ENCODE measurements at regions not wholly inside any gene's neighbourhood (a gene's known extent, or its start where the extent isn't known, plus 50 kb on each side); places are given as distances from the start of the nearest gene placed in this dataset.
"Not testable (repeated sequence)": the region's sequence is repeated elsewhere in the genome, so short reads cannot be mapped to it uniquely, and the experiment has no call there.

DNA sequence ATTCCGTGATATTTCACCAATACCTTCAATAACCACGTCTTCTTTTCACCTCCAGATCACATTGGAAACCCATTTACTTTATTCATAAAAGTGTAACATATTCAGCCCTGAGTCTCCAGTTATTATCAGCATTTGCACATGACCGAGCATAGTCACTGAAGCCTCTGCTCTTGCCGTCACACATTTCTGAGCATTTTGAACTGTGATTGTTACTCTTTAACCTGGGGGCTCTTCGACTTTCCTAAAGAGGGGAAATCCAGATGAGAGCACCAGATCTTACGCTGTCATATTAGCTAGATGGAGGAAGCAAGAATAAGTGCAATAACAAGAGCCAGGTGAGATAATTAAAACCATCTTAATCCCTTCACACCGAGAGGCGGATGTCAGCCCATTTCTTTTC, 260.0 kb upstream of the NRP1 start:
- DNase-seq: no peak

DNA sequence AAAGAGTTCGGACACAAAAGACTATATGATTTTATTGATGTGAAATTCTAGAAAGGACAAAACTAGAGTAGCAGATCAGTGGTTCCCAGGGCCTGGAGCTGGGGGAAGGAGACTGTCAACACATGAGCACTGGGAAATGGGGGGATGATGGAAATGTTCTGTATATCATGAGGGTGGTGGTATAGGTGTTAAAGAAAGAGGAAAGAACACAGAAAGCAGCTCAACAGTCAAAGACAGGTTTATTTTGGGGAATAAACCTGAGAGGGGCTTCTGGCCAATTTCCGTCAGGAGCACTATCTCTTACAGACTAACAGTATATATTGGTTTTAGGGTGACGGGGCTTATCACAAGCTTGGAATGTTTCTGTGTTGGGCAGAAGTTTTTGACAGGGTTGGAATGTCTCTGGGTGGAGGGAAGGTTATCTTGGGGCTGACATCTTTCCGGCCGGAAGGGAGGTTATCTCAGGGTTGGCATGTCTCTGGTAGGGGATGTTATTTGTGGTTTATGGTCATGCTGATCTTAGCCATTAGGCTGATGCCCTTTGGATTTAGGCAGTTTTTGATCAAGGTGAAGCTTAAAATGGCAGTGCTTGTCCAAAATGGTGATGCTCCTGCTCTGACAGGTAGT, 254.6 kb upstream of the NRP1 start:
- no peak for DNase-seq

DNA sequence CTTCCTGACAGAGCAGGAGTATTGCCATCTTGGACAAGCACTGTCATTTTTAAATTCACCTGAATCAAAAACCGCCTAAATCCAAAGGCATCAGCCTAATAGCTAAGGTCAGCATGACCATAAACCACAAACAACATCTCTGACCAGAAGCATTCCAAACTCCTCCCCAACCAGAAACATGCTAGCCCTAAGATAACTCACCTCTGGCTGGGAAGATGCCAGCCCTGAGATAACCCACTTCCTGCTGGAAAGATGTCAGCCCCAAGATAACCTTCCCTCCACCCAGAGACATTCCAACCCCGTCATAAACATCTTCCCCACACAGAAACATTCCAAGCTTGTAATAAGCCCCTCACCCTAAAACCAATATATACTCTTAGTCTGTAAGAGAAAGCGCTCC, 250.1 kb upstream of the NRP1 start:
- DNase-seq: not testable (repeated sequence)

DNA sequence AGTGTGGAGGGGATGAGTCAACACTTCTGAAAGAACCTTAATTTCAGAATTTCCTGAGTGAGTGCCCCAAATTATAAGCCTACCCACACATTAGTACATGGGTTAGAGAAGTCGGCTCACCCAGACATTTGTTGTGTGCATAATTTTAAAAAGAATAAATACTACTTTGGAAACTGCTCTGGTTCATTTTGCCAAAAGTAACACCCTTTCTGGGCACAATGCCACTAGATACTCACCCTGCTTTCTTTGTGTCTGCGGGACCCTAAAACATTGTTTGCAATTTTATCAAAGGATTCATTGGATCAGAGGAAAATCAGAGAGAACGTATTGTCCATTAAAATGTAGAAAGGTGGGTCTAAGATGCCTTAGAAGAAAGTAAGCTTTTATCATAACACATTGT, 245.5 kb upstream of the NRP1 start:
- no peak for DNase-seq

DNA sequence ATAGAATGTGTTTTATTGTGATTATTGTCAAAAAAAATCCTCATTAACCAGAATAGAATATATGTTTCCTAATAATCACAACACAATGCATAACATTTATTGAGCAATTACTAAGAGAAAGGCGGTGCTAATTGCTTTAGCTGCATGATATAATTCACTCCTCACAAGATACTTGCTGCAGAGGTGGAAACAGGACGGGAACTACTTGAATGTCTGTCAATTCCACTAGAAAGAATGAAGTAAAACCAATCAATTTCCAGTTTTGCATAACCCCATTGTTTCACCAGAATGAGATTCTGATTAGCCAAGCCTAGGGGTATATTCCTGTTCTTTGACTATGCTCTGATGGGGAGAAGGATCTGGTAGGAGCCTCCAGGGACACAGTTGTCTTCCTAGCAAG, 239.1 kb upstream of the NRP1 start:
- peak; percentile 74 to 75 for DNase-seq

DNA sequence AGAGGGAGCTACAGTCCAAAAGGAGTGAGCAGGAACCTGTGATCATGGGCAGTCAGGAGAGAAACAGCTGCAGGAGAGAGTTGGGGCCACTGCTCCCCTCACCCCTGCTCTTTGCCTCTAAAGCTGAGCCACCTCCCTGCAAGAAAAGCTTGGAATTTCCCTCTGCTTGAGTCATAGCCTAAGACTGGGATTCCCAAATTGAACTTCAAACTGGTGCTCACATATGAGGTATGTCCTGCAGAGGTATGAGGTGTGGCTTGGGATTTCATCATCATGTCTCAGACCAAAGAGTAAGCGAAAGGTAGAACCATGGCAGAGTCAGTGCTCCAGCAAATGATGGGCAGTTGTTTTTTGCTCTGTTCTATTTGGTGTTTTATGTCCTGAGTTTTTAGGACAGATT, 237.1 kb upstream of the NRP1 start:
- no peak for DNase-seq

DNA sequence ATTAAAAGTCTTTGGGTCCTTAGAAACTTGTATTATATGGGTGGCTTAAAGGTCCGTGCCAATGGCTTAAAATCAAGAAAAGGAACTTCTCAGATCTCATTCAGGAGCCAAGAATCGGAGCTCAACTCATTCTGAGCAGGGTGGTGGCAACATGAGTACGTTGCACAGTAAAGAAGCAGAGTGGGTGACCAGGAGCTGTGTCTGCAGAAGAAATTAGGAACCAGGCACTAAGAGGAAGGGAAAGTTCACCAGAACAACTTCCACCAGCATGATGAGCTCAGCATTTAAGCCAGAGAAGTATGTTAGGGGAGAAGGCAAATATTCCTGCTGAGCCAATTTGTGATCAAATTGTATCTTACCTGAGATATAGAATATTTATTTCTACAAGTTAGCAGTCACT, 236.0 kb upstream of the NRP1 start:
- peak; percentile 93 for DNase-seq

DNA sequence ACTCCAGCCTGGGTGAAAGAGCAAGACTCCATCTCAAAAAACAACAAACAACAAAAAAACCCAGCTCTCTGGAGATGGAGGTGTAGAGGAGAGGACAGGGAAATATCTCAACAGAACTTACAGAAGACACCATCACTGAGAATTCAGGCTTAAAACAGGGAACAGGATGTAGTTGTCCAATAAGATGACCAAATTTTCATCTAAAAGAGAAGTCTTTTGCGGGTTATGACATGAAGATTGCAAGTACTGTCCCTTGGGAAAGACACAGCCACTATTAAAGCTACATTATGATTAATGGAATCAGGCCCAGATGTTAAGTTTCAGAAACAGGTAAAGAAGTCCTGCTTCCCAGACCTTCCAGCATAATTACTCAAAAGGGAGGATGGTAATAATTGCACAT, 235.2 kb upstream of the NRP1 start:
- DNase-seq: peak; percentile 77 to 86

DNA sequence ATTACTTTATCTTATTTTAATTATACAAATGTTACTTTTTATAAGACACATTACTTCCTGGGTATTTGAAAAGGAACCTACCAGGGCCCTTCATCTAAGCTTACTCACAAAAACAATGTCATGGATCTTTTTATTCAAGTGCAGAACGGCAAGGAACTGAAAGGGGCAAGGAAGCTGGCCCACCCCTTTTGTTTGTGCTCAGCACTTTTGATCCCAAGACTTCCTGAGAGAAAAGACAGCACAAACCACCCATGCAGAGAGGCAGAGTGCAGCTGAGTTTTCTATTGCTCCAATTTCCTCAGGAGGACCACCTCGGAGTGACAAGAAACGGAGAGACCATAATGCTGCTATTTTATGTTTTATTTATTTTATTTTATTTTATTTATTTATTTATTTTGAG, 232.0 kb upstream of the NRP1 start:
- DNase-seq: no peak

DNA sequence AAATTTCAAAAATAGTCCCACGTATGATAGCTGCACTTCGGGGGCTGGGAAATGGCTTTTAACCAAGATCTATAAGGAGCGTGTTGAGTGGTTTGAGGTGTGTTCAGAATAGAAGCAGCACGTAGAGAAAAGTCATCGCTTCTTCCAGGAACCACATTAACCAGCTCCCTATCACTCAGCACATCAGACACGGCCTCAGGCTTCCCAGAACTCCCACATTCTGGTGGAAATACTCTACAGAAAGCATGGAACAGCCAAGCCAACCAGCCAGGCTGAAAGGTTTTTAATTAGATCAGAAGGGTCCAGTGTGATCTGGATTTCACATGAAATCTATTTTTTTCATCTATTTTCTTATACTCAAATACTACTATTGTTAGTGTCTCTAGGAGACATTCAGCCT, 231.5 kb upstream of the NRP1 start:
- DNase-seq: no peak

DNA sequence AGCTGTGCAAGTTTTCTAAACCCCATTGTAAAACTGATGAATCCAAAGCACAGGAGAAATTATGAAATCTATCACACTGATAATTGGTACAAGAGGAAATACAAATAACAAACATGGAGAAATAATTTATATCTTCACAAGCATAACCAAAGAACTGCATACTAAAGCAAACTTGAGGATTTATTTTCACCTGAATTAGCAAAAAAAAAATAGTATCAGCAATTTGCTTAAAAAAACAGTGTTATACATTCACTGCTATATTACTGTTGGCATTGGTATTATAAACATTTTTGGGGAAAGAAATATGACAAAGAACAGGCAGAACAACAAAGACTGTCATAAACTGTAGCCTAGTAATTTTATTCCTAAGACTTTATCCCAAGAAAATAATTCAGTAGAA, 230.8 kb upstream of the NRP1 start:
- DNase-seq: no peak

DNA sequence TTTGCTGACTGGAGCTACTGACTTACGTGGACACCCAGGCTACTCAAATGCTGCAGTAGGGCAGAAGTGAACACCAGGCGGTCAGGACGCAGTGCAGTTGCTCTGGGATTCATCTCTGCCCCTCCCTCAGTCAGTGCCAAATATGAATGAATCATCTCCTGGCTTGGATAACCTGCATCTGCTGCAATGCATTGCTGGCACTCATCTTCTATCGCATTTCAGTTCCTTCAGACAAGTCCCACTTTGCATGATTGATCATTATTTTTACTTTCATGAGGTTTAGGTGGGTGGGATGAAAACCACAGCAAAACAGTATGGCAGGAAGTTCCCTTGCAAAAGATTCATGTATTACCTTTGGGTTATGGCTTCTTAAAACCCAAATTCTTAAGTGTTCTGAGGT, 224.6 kb upstream of the NRP1 start:
- no peak for DNase-seq

DNA sequence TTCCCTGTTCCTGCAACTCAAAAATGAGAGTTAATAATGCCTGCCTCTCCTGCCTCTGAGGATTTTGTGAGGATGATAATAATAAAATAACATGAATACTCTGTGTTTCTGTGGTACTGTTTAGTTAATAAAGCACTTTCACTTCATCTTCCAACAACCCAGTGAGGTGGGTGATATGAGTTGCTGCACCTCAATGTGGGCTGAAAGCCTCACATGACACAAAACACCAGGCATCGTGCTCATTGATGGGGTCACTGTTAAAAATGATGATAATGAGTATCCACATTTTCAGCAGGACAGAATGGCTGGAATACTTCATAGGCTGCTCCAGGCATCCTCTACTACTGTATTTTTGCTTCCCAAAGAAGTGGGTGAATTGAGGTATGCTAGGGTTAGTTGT, 222.8 kb upstream of the NRP1 start:
- no peak for DNase-seq

DNA sequence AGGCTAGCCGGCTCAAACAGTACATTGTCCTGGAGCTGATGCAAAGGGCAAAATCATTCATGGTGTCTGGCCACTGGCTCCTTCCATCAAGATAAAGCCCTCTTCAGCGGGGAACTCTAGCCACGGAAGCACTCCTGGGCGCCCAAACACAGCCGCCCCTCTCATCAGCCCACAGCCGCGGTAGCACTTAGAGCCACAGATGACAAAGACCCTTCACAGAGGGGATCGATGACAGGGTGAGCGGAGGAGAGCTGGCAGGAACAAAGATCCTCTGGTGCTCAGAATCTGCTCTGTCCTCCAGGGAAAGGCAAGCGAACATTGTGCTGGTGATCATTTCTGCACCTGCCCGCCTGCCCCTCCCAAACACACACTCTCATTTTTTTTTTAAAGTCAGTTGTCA, 222.2 kb upstream of the NRP1 start:
- DNase-seq: no peak

DNA sequence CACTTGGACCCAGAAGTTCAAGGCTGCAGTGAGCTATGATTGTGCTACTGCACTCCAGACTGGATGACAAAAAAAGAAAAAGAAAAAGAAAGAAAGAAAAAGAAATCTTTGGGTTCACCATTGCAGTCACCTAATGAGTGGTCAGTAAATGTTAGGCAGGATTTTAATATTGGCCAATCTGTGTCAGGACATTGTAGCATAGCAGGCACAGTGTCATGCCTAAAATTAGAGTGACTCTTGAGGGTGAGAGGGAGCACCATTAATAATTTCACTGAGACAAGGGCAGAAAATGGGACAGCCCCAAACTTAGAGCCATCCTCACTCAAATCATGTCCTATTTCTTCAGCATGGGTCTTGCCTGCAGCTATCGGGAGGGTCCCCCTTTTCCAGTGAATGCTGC, 221.6 kb upstream of the NRP1 start:
- no peak for DNase-seq

DNA sequence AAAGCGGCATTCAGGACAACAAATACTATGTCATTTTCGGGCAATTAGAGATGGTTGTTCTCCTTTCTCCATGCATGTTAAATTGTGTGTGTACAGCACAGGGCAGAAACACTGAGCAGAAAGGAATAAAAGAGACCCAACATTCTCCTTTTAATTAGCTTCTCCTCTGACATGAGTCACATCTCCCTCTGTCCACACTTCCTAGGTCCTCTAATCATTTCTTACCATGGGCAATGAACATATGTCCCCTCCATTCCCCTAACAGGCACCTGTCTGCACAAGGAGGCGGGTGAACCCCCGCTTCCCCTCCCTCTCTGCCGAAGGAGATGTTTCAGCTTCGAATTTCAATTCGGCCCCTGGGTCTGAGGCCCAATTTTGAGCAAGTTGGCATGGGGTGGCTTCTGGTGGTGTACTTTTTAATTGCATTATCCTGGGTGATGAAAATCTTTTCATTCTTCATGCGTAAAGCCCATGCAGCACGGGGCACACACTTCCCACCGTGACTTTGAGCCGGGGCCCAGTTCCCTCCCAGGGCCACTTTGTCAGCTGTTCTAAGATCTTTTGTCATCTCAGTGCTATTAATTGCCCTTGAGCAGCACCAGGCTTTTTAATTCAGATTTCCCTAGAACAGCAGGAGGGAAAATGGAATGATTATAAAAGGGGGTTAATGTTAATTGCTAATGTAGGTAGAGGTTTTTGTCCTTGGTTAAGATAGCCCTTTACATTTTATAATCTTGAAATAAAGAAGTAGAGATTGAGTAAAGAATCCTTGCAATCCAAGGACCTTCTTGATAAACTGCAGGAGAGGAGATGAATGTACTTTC, 219.5 kb upstream of the NRP1 start:
- no peak for DNase-seq

DNA sequence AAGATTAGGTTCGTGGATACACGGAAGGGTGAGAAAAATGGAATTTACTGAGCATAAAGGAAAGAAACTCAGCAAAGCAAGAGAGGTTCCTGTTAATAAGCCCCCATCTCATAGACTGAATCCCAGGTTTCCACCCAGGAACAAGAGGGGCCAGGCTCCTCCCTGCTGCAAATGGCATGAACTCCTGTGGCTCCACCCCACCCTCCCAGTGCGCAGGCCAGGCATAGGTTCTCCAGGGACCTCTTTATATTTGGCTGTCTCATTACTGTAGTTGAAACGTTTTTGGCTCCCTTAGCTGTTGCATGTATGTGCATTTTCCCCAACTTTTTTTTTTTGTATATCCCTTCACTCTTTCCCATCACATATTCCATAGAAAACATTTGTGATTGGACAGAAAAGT, 217.8 kb upstream of the NRP1 start:
- no peak for DNase-seq

DNA sequence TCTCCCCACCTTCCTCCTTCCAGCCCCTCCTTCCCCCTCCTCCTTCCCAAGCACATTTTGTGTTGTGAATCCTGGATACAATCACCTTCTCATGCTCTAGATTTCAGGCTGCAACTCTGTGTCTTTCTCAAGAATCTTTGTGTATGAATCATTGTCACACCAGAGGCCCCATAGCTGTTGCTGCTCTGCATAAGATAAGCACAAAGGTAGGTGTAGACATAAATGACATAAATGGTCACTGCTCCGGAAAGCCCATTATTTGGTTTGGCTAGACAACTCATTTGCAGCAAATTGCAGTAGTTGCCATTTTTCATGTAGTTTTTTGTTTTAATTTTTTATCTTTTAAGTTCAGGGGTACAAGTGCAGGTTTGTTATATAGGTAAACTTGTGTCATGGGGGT, 216.3 kb upstream of the NRP1 start:
- peak in 1 of 2 donors; percentile 36 for DNase-seq

DNA sequence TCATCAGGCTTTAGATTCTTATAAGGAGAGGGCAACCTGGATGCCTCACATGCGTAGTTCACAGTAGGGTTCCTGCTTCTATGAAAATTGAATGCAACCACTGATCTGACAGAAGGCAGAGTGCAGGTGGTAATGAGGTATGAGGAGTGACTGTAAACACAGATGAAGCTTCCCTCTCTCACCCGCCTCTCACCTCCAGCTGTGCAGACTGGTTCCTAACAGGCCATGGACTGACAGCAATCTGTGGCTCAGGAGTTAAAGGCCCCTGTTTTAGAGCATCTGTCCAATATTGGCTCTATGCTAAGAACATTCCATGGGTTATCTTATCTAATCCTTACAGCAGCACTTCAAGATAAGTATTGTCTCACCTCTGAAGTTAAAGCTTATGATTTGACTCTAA, 213.5 kb upstream of the NRP1 start:
- DNase-seq: no peak

DNA sequence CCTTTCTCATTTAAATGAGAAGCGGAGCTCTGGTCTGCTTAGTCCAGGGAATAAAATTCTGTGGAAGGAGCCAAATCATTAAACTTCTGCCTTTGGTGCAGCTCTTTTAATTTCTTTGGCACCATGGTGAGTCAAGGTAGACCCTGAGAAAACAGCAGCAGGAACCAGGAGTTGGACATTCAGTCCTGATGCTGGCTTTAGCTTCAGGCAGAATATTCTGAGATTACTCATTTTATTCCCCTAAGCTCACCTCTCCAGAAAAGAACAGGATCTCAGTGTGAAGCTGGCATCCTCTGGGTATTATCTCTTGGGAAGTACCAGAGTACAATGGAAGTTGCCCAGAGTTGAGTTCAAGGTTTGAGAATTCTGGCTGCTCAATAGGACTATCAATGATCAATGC, 211.6 kb upstream of the NRP1 start:
- DNase-seq: no peak

DNA sequence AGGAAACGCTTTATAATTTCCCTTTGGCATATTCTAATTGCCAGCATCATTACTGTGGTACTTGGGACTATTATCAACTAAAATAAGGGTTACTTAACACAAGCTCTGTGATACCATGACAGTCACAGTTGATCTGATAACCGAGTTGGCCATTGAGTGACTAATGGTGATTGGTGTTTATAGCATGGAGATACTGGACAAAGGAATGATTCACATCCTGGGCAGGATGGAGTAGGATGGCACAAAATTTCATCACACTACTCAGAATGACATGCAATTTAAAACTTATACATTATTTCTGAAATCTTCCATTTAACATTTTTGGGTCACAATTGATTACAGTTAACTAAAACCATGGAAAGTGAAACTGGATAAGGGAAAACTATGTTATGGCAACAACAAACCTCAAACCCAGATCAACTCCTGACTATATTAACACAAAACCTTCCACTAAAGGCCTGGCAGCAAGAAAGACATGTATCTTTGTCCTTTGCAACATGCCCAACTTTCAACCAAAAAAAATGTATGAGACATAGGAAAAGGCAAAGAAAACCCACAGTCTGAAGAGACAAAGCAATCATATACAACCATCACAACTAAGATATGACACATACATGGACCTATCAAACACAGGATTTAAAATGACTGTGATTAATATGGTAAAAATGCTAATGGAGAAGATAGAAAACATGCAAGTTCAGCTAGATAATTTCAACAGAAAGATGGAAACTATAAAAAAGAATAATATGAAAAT, 208.5 kb upstream of the NRP1 start:
- DNase-seq: peak; percentile 28 to 30

DNA sequence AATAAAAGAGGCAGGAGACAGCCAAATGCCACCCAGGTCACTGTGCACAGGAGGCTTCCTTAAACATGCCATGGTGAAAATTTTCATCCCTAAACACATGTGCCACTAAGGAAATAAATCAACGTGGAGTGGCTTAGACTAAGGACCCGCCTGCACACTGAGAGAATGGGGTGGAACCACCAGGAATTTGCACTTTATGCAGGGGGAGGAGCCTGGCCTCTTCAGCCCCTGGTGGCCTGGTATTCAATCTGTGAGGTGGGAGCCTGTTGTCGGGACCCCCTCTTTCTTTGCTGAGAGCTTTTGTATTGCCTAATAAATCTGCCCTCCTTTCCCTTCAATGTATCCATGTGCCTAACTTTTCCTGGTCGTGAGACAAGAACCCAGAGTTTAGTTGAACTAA, 204.6 kb upstream of the NRP1 start:
- DNase-seq: no peak

DNA sequence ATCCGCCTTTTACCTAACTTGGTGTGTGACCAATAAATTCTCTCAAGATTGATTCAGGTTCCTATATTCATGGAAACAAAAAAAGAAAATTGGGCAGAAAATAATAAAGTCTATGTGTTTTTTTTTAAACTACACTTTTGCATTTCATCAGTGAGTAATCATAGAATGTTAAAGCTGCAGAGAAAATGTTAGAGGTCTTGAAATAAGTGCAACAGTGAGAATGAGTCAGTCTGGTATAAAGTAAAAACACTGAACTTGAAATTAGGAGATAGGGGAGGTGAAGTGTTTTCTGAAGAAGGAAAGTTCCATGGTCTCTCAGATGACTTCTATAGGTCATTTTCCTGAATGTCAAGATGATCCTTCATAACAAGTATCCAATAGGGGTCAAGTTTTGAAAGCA, 202.6 kb upstream of the NRP1 start:
- DNase-seq: no peak

DNA sequence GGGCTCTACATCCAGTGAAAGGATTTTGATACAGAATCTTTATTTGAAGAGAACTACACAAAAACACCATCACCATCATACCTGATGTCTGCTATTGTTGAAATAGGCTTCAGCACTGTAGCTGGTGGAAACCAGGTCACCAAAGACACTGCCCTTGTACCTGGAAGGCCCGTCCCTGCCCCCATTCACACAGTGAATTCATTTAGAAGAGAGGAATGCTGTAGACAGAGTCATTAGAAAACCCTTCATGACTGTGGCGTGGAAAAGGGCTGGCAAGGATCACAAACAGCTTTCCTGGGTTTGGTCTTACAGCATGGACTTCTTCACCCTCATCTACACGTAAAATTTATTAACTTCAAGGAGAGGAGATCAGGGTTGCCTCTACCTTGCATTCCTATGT, 202.0 kb upstream of the NRP1 start:
- DNase-seq: no peak

All from inflammatory macrophage (primary cell).